ENCODE measurements at regions not wholly inside any gene's neighbourhood (a gene's known extent, or its start where the extent isn't known, plus 50 kb on each side); places are given as distances from the start of the nearest gene placed in this dataset.
"Not testable (repeated sequence)": the region's sequence is repeated elsewhere in the genome, so short reads cannot be mapped to it uniquely, and the experiment has no call there.

DNA sequence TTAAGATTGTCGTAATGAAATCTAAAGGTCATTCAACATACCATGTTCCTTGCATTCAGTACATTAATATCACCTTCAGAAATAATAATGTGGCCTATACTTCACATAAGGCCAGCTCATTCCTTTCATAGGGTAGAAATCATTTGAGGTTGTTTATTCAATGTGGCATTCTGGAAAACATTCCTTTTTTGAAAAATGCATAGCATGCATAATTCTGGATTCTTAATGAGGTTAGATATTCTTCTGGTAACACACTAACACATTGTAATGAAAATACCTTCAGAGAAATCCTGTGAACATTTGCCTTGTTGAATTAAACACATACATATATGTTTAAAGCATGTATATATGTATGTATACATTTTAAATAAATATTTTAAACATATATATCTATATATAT lies 204.6 kb upstream of the KCNH7 start:
- TF ChIP-seq, protein P1, sequence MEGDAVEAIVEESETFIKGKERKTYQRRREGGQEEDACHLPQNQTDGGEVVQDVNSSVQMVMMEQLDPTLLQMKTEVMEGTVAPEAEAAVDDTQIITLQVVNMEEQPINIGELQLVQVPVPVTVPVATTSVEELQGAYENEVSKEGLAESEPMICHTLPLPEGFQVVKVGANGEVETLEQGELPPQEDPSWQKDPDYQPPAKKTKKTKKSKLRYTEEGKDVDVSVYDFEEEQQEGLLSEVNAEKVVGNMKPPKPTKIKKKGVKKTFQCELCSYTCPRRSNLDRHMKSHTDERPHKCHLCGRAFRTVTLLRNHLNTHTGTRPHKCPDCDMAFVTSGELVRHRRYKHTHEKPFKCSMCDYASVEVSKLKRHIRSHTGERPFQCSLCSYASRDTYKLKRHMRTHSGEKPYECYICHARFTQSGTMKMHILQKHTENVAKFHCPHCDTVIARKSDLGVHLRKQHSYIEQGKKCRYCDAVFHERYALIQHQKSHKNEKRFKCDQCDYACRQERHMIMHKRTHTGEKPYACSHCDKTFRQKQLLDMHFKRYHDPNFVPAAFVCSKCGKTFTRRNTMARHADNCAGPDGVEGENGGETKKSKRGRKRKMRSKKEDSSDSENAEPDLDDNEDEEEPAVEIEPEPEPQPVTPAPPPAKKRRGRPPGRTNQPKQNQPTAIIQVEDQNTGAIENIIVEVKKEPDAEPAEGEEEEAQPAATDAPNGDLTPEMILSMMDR (IDR thresholded peaks at IDR 0.05; ENCODE audit: insufficient read depth, low read depth, low read length): no peak
- DNase-seq (ENCODE audit: low read depth): no peak
- H3K4me3 ChIP-seq (ENCODE audit: low read depth, low read length): no peak overlapping the region

DNA sequence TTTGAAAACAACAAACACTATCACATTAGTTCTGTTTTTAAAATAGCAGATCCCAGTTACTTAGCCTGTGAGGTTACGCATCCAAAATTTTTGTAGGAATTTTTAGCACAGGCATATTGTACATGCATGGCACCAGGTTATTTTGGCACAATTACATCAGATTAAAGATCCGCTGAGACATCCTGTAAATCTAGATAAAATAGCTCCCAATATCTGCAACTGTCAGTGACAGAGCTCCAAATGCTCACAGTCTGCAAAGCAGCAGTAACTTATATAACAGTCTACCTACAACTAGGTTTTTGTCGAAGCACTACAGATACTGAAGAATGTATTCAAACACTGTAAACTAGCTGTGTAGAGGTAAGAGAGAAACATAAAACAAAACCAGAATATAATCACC lies 200.7 kb upstream of the KCNH7 start:
- no peak for DNase-seq (ENCODE audit: low read depth)
- TF ChIP-seq, protein P1 (IDR thresholded peaks at IDR 0.05; ENCODE audit: insufficient read depth, low read depth, low read length): no peak
- no peak overlapping the region for H3K4me3 ChIP-seq (ENCODE audit: low read depth, low read length)

DNA sequence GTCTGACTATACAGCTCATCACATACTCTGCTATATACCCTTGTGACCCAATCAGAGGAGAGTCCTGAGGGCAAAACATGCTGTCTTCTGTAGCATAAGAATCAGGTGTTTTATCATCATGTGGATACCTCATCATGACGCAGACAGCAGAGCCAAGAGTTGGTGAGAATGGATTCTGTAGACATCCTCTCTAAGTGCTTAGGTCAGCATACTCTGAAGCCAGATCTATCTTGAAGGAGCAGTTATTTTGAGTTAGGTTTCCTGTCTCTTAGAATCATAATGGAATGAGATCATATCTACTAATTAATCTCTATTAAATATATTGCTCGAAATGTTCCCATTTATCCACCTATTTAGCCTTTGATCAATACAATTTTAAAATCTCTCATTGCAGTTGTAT lies 190.2 kb upstream of the KCNH7 start:
- TF ChIP-seq, protein P1 (IDR thresholded peaks at IDR 0.05; ENCODE audit: insufficient read depth, low read depth, low read length): no peak
- H3K4me3 ChIP-seq (ENCODE audit: low read depth, low read length): no peak overlapping the region
- no peak for DNase-seq (ENCODE audit: low read depth)

DNA sequence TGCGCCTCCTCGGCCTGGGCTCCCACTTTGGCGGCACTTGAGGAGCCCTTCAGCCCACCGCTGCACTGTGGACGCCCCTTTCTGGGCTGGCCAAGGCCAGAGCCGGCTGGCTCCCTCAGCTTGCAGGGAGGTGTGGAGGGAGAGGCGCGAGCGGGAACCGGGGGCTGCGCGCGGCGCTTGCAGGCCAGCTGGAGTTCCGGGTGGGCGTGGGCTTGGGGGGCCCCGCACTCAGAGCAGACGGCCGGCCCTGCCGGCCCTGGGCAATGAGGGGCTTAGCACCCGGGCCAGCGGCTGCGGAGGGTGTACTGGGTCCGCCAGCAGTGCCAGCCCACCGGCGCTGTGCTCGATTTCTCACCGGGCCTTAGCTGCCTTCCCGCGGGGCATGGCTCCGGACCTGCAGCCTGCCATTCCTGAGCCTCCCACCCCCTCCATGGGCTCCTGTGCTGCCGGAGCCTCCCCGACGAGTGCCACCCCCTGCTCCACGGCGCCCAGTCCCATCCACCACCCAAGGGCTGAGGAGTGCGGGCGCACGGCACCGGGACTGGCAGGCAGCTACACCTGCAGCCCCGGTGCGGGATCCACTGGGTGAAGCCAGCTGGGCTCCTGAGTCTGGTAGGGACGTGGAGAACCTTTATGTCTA lies 187.7 kb upstream of the KCNH7 start:
- DNase-seq (ENCODE audit: low read depth): not testable (repeated sequence)

DNA sequence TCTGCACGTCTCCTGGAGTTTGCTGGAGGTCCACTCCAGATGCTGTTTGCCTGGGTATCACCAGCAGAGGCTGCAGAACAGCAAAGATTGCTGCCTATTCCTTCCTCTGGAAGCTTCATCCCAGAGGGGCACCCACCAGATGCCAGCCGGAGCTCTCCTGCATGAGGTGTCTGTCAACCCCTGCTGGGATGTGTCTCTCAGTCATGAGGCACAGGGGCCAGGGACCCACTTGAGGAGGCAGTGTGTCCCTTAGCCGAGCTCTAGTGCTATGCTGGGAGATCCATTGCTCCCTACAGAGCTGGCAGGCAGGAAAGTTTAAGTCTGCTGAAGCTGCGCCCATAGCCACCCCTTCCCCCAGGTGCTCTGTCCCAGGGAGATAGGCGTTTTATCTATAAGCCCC lies 178.3 kb upstream of the KCNH7 start:
- not testable (repeated sequence) for H3K4me3 ChIP-seq (ENCODE audit: low read depth, low read length); DNase-seq (ENCODE audit: low read depth)

More for the DNA sequence above, 187.7 kb upstream of the KCNH7 start:
- not testable (repeated sequence) for H3K4me3 ChIP-seq (ENCODE audit: low read depth, low read length)

DNA sequence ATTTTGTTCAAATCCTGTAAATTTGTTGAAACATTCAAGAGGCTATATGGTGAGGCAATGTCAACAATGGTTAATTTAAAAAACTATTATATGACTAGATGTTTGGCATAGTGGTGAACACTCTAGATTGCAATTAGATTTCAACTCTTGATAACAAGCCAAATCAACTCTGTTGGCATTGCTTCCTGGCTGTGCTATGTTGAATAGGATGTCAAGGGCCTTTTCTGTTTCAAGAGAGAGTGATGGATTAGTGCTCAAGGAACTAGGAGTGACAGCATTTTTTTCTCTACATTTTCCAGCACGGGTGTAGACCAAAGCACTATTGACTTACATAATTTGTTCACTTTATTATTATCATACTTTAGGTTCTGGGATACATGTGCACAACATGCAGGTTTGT lies 172.4 kb upstream of the KCNH7 start:
- TF ChIP-seq, protein P1 (IDR thresholded peaks at IDR 0.05; ENCODE audit: insufficient read depth, low read depth, low read length): no peak
- DNase-seq (ENCODE audit: low read depth): no peak
- no peak overlapping the region for H3K4me3 ChIP-seq (ENCODE audit: low read depth, low read length)

DNA sequence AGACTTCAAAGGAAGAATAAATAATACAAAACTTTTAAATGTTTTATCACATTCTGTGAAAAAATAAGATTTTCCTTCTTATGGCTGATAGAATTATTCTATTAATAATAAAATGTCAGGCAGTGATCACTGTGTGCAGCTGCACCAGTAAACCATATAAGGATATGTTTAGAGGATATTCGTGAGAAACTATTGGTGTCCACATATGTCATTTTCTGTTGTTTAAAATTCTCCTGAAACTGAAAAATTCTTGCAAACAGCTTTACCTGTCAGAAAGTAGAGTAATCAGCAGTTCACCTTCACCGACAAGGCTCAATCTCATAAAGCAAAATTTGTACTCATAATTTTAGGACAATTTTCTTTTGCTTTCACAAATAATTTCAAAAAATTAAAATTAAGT lies 170.1 kb upstream of the KCNH7 start:
- TF ChIP-seq, protein P1 (IDR thresholded peaks at IDR 0.05; ENCODE audit: insufficient read depth, low read depth, low read length): no peak

DNA sequence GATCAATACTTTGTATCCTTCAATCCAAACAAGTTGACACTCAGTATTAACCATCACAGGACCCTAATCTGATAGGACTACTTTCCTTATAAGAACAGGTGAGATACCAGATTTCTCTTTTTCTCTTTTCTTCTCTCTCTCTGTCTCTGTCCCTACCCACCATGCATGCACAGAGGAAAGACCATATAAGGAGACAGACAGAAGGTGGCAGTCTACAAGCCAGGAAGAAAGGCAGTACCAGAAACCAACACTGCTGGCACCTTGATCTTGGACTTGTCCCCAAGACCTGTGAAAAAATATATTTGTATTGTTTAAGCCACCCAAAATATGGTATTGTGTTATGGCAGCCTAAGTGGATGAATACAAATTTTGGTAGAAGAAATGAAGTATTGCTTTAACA lies 156.2 kb upstream of the KCNH7 start:
- TF ChIP-seq, protein P1 (IDR thresholded peaks at IDR 0.05; ENCODE audit: insufficient read depth, low read depth, low read length): no peak
- DNase-seq (ENCODE audit: low read depth): no peak
- H3K4me3 ChIP-seq (ENCODE audit: low read depth, low read length): no peak overlapping the region

More for the DNA sequence above, 170.1 kb upstream of the KCNH7 start:
- no peak for DNase-seq (ENCODE audit: low read depth)
- no peak overlapping the region for H3K4me3 ChIP-seq (ENCODE audit: low read depth, low read length)
